NB4 (cell line): ENCODE measurements at regions not wholly inside any gene's neighbourhood (a gene's known extent, or its start where the extent isn't known, plus 50 kb on each side); places are given as distances from the start of the nearest gene placed in this dataset.

Experiments used
- DNase-seq: peaks from one replicate; pipeline ENCODE4 v3.0.0; 2010; ENCODE audit warnings: low read depth
- H3K4me3 ChIP-seq: one replicate; pipeline ENCODE4 v1.5.1; 2011; ENCODE audit warnings: mild to moderate bottlenecking, low read depth, low read length, moderate library complexity
- MYC ChIP-seq: IDR thresholded peaks from 2 replicates; pipeline ENCODE4 v1.6.1; 2011; ENCODE audit warnings: low read depth, low read length
- POLR2A ChIP-seq: IDR thresholded peaks from 2 replicates; pipeline ENCODE4 v1.6.1; 2011; ENCODE audit warnings: mild to moderate bottlenecking; ENCODE audit not compliant: insufficient read length; ENCODE audit errors: extremely low read depth
- TF ChIP-seq, protein P1 (sequence below): IDR thresholded peaks from 2 replicates; pipeline ENCODE4 v1.6.1; 2011; ENCODE audit warnings: low read depth, low read length
- TF ChIP-seq, protein P2 (sequence below): IDR thresholded peaks from one replicate; pipeline ENCODE4 v1.5.1; 2012; ENCODE audit warnings: low read depth, low read length

DNA sequence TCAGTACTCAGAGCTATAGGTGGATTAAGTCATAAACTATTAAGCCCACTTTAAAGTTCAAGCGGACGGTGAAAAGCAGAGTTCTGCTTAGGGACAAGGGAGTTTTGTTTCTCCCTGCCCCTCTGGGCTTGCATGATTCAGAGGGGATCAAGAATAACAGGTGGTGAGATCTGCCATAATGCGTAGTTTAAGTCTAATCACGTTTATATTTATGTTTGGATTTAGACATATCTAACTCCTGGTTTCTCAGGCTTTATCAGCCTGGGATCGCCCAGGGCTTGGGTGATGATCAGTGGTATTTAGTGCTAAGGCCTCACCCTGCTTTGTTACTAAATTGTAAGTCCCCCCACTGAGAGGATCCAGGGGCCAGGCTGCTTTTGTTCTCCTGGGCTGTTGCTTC, 335.4 kb upstream of the NRP1 start:
- TF ChIP-seq MYC (no peak), POLR2A (no peak)
- TF ChIP-seq, protein P1, sequence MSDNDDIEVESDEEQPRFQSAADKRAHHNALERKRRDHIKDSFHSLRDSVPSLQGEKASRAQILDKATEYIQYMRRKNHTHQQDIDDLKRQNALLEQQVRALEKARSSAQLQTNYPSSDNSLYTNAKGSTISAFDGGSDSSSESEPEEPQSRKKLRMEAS = no peak
- TF ChIP-seq, protein P2, sequence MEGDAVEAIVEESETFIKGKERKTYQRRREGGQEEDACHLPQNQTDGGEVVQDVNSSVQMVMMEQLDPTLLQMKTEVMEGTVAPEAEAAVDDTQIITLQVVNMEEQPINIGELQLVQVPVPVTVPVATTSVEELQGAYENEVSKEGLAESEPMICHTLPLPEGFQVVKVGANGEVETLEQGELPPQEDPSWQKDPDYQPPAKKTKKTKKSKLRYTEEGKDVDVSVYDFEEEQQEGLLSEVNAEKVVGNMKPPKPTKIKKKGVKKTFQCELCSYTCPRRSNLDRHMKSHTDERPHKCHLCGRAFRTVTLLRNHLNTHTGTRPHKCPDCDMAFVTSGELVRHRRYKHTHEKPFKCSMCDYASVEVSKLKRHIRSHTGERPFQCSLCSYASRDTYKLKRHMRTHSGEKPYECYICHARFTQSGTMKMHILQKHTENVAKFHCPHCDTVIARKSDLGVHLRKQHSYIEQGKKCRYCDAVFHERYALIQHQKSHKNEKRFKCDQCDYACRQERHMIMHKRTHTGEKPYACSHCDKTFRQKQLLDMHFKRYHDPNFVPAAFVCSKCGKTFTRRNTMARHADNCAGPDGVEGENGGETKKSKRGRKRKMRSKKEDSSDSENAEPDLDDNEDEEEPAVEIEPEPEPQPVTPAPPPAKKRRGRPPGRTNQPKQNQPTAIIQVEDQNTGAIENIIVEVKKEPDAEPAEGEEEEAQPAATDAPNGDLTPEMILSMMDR = no peak
- H3K4me3 ChIP-seq = no peak overlapping the region
- DNase-seq = no peak

DNA sequence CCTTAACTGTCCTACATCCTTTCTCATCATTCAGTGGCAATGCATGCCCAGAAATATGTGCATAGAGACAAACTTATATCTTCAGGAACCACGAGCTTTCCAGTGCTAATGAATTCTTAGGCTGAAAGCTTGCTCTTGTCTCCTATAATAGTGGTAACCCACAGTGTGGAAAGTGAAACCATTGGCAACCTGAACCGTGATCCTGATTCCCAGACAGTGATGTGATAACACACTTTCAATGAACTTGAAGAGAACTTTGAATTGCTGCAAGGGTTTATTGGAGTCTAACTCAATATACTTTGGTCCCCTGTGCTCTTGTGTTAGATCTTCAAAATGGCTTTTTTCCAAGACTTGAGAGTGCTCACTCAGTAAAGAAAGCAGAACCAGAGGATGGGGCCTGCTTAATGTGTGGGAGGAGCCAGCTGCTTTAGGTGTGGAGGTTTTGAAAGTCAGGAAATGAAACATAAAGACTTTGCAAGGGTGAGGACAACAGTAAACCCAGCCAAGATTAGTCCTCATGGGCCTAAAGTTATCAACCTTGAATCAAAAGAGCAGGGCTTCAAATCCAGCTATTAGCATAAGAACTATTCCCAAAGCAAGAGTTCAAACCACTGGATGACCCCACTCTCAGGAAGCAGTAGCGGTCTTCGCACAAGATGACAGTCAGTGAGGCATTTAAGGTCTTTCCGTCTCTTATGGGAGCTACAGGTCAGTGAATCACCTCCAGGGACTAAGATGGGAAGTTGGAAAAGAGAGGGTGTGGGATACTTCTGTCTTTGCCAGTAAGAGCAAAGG, 332.4 kb upstream of the NRP1 start:
- TF ChIP-seq MYC (no peak), POLR2A (no peak)
- TF ChIP-seq, protein P2 = no peak
- TF ChIP-seq, protein P1 = no peak
- DNase-seq = peak; percentile 62
- H3K4me3 ChIP-seq = no peak overlapping the region

DNA sequence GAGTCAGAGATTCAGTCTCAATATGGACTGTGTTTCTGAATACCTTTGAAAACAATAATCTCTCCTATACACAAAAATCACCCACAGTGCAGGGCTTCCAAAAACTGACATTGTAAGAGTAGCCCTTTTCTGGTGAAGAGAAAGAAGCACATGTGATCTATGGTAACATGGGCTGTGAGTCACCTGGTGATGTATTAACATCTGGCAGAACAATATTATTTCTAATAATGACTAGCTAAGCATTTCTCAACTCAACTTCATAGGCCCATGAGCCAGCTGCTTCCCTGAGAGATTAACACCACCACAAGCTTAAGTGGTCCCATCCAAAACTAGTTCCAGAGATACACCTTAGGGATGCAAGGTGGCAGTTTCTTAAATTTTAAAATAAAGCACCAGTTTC, 331.0 kb upstream of the NRP1 start:
- TF ChIP-seq MYC (no peak), POLR2A (no peak)
- TF ChIP-seq, protein P2 = no peak
- TF ChIP-seq, protein P1 = no peak
- no peak overlapping the region for H3K4me3 ChIP-seq
- DNase-seq = no peak

DNA sequence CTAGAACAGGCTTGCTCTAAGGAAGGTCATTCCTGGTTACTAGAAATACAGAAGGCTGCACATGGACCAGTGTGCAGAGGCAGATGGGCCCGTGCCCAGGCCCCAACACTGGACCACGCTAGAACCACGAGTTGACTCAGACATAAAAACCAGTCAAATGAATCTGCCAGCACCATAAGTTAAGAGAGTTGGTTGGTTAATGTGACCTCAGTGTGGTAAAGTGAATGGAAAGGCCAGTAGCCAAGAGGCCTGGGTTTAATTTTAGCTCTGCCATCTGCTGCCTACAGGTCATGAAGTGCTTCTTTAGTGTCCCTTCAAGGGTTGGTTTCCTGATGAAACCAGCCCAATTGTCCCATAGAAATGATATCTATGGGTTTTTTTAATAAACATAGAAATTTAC, 329.6 kb upstream of the NRP1 start:
- TF ChIP-seq, protein P1 = no peak
- no peak for TF ChIP-seq MYC
- TF ChIP-seq, protein P2 = no peak
- no peak for TF ChIP-seq POLR2A
- peak; percentile 25 for DNase-seq
- no peak overlapping the region for H3K4me3 ChIP-seq

DNA sequence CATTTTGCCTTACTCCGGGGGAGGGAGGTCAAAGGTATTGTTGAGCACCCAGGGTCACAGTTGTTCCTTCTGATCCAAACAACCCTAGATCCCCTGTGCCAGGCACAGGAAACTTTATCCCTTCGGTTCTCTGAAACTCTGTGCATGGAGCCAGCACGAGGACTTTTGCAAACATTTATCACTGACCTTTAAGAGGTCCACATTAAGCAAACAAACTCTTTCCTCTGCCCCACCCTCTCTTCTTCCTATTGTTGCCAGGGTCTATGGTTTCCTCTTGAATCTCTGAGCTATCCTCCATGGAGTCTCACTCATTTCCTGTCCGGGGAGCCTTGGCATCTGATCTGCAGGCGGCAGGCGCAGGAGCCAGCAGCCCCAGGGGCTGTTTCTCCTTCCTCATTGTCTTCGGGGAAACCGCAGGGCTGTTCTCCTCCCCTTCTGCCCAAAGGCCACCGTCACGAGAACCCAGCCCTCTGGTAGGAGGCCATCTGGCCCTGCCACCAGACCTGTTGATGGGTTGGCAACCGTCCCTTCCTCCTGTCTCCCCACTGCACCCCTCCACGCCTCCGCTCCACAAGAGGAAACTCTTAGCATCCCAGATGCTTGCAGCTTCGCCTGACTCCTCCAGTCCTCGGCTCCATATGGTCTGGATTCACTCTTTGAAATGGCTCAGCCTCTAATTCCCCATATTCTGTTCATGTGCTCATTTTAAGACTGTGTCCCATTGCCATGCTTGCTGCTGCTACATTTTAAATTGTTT, 327.3 kb upstream of the NRP1 start:
- peak overlapping the region; percentile 16 for H3K4me3 ChIP-seq
- DNase-seq = peak; percentile 91
- no peak for TF ChIP-seq POLR2A
- TF ChIP-seq, protein P2 = no peak
- TF ChIP-seq, protein P1 = 0 out of 2 replicates have a peak, but pooled peaks have one; percentile 39
- no peak; the same call in 1 of the 2 replicates for TF ChIP-seq MYC
